Smooth muscle cell (in vitro differentiated cells): ENCODE measurements at regions not wholly inside any gene's neighbourhood (a gene's known extent, or its start where the extent isn't known, plus 50 kb on each side); places are given as distances from the start of the nearest gene placed in this dataset.

Source experiments
- DNase-seq: peaks from one replicate; lab custom pipeline; 2025; ENCODE audit not compliant: unreplicated experiment; lab: John Stamatoyannopoulos, UW
- H2AFZ ChIP-seq: fragments of 200-600 bp; sonication (generic); 2 replicates; pipeline ENCODE4 v1.6.0; 2016; ENCODE audit warnings: antibody characterized with exemption, low read depth, mild to moderate bottlenecking
- H3F3A ChIP-seq: fragments of 200-600 bp; sonication (generic); 2 replicates; pipeline ENCODE4 v1.6.0; 2017; ENCODE audit warnings: antibody characterized with exemption, low read depth
- H3K27ac ChIP-seq: fragments of 200-600 bp; sonication (generic); 2 replicates; pipeline ENCODE4 v1.5.1; 2016; ENCODE audit warnings: low read depth, mild to moderate bottlenecking
- H3K27me3 ChIP-seq: fragments of 200-600 bp; sonication (generic); 2 replicates; pipeline ENCODE4 v1.6.1; 2016; ENCODE audit warnings: low read depth, mild to moderate bottlenecking
- H3K36me3 ChIP-seq: fragments of 200-600 bp; sonication (generic); 2 replicates; pipeline ENCODE4 v1.5.1; 2016; ENCODE audit warnings: low read depth
- H3K4me1 ChIP-seq: fragments of 200-600 bp; sonication (generic); 2 replicates; pipeline ENCODE4 v1.5.1; 2016; ENCODE audit warnings: low read depth
- H3K4me2 ChIP-seq: fragments of 200-600 bp; sonication (generic); 2 replicates; pipeline ENCODE4 v1.6.0; 2016; ENCODE audit warnings: mild to moderate bottlenecking
- H3K4me3 ChIP-seq: fragments of 200-600 bp; sonication (generic); 2 replicates; pipeline ENCODE4 v1.5.1; 2016; ENCODE audit warnings: mild to moderate bottlenecking
- H3K79me2 ChIP-seq: fragments of 200-600 bp; sonication (generic); 2 replicates; pipeline ENCODE4 v1.6.0; 2016; ENCODE audit warnings: low read depth, mild to moderate bottlenecking
- H3K9ac ChIP-seq: fragments of 200-600 bp; sonication (generic); 2 replicates; pipeline ENCODE4 v1.6.0; 2016; ENCODE audit warnings: low read depth
- H3K9me3 ChIP-seq: fragments of 200-600 bp; sonication (generic); replicated peaks from 2 replicates; pipeline ENCODE4 v1.5.1; 2016; ENCODE audit warnings: low read depth
- H4K20me1 ChIP-seq: fragments of 200-600 bp; sonication (generic); 2 replicates; pipeline ENCODE4 v1.6.0; 2016; ENCODE audit warnings: low read depth
- WGBS: methylation state at CpG from one replicate; pipeline ENCODE4 v1.1.7; 2016; ENCODE audit warnings: low lambda C conversion rate; 5-methylcytosine and 5-hydroxymethylcytosine counted together
- TF ChIP-seq, protein P1 (sequence below): fragments of 200-600 bp; sonication (generic); IDR thresholded peaks from 2 replicates; pipeline ENCODE4 v1.5.1; 2017; ENCODE audit warnings: borderline replicate concordance, mild to moderate bottlenecking, antibody characterized with exemption; ENCODE audit not compliant: insufficient read depth, poor library complexity, severe bottlenecking

DNA sequence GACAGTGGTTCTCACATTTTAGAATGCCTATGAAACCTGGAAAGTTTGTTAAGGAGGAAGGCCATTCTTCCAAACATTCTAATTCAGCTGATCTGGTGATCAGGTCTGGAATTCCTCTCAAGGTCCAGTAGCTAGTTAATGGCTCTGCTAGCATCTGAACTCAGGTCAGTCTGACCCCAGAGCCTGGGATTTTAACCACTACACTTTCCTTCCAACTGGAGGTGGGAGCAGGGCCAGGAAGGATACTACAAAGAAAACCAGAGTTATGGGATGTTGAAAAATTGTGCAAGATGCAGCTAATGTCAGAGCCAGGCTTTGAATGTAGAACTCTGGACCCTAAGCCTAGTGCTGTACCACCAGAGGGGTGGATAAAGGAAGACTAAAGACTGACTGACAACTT is 73.6 kb upstream of the NID2 start:
- Histone ChIP-seq H3K36me3 (no peaks in the 10 kb centered on the region), H3K4me3 (no peak overlapping the region), H2AFZ (no peak overlapping the region), H4K20me1 (no peaks in the 10 kb centered on the region), H3K4me2 (no peak overlapping the region), H3K27me3 (no peaks in the 10 kb centered on the region), H3K4me1 (no peaks in the 10 kb centered on the region), H3K9ac (no peak overlapping the region), H3F3A (no peaks in the 10 kb centered on the region), H3K79me2 (no peaks in the 10 kb centered on the region), H3K27ac (no peak overlapping the region), H3K9me3 (no peaks in the 10 kb centered on the region)
- no peak for DNase-seq
- TF ChIP-seq, protein P1, sequence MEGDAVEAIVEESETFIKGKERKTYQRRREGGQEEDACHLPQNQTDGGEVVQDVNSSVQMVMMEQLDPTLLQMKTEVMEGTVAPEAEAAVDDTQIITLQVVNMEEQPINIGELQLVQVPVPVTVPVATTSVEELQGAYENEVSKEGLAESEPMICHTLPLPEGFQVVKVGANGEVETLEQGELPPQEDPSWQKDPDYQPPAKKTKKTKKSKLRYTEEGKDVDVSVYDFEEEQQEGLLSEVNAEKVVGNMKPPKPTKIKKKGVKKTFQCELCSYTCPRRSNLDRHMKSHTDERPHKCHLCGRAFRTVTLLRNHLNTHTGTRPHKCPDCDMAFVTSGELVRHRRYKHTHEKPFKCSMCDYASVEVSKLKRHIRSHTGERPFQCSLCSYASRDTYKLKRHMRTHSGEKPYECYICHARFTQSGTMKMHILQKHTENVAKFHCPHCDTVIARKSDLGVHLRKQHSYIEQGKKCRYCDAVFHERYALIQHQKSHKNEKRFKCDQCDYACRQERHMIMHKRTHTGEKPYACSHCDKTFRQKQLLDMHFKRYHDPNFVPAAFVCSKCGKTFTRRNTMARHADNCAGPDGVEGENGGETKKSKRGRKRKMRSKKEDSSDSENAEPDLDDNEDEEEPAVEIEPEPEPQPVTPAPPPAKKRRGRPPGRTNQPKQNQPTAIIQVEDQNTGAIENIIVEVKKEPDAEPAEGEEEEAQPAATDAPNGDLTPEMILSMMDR: no peak

DNA sequence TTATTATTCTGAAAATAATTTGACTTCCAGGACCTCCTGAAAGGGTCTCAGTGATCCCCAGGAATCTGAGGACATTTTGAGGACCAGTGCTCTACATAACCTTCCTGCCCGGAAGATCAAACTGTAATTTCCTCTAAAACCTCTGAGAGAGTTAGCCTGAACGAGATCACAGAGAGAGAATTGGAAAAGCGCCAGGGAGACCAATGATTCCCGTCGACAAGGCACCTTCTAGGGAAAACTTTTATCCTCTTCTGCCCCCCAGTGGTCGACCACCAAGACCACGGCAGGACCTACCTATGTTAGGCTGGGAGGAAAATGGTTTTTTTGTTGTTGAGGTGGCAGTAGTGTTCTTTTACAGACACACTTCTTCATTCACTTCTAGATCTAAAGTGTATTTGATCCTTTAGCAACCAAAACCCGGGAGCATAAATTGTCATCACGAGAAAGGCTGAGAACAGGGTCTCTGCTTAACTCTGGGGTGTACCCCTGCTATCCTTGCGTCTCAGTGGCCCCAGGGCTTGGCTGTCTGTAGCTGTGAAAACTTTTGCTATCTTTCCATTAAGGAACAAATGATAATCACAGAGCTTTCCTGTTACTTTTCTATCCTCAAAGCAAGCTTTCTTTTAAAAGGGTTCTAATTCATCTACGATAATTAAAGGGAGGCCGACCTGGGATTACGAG is 62.9 kb upstream of the NID2 start:
- H2AFZ ChIP-seq: no peak overlapping the region
- no peak overlapping the region for H3K4me3 ChIP-seq
- WGBS: 28% methylated on average over 13 of the region's 13 CpGs
- peak overlapping the region; percentile 3 for H3K27ac ChIP-seq
- peak; percentile 29 for DNase-seq
- H3K79me2 ChIP-seq: no peaks in the 10 kb centered on the region
- no peaks in the 10 kb centered on the region for H4K20me1 ChIP-seq
- H3K4me1 ChIP-seq: peaks cover 7% of the 10 kb centered on the region
- no peak overlapping the region for H3K9ac ChIP-seq
- H3K36me3 ChIP-seq: no peaks in the 10 kb centered on the region
- no peaks in the 10 kb centered on the region for H3K9me3 ChIP-seq
- TF ChIP-seq, protein P1: peak; percentile 82
- H3K4me2 ChIP-seq: peak overlapping the region; percentile 64
- H3K27me3 ChIP-seq: no peaks in the 10 kb centered on the region
- peaks cover 17% of the 10 kb centered on the region for H3F3A ChIP-seq

DNA sequence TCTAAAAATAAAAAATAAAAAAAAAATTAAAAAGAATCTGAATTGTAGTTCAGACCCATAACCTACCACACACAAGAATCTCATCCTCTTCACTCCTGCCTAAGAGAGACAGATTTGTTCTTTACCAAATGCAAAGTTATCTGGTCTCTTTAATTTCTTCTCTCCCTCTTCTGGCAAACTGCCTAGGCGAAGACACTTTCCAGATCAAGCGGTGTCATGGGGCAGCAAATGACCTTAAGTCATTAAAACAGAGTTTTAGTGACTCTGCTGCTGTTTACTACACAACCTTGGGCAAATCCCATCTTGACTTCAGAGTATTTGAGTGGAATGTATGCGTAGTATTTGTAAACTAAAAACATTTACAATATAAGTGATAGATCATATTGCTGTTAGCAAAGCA is 60.9 kb upstream of the NID2 start:
- no peak overlapping the region for H3K9ac ChIP-seq
- DNase-seq: no peak
- H3K27ac ChIP-seq: peak overlapping the region; percentile 39
- peaks cover 13% of the 10 kb centered on the region for H3K4me1 ChIP-seq
- no peaks in the 10 kb centered on the region for H3K79me2 ChIP-seq
- no peaks in the 10 kb centered on the region for H4K20me1 ChIP-seq
- no peaks in the 10 kb centered on the region for H3K36me3 ChIP-seq
- no peak overlapping the region for H2AFZ ChIP-seq
- peak overlapping the region; percentile 49 for H3K4me2 ChIP-seq
- H3K9me3 ChIP-seq: no peaks in the 10 kb centered on the region
- peaks cover 17% of the 10 kb centered on the region for H3F3A ChIP-seq
- 24% methylated on average over 3 of the region's 3 CpGs for WGBS
- no peak overlapping the region for H3K4me3 ChIP-seq
- H3K27me3 ChIP-seq: no peaks in the 10 kb centered on the region
- TF ChIP-seq, protein P1: no peak

DNA sequence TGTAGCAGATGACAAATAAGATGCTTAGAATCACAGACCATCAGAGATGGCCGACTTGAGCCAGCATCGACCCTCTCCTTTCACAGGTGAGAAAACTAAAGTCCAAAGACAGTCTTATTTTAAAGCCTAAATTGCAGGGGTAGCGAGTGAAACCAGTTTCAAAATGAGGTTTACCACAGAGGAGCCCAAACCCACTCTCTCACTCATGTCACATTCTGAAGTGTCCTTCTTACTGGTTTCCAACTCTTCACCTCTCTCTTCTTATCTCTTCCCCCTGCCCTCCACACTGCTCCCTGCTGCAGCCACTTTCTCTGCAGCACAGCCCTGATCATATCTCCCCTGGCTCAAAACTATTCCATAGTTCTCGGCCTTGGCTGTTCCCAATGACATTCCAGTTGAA is 57.0 kb upstream of the NID2 start:
- 92% methylated on average over 4 of the region's 4 CpGs for WGBS
- Histone ChIP-seq H3K9ac (peak overlapping the region; percentile 52), H4K20me1 (no peaks in the 10 kb centered on the region), H3K27ac (peak overlapping the region; percentile 88), H3K4me2 (peak overlapping the region; percentile 49), H3K9me3 (no peaks in the 10 kb centered on the region), H3K4me1 (peaks cover 16% of the 10 kb centered on the region), H3K27me3 (no peaks in the 10 kb centered on the region), H3K36me3 (no peaks in the 10 kb centered on the region), H2AFZ (no peak overlapping the region), H3F3A (peaks cover 13% of the 10 kb centered on the region), H3K4me3 (no peak overlapping the region), H3K79me2 (no peaks in the 10 kb centered on the region)
- DNase-seq: no peak
- TF ChIP-seq, protein P1: no peak
